ENCODE measurements at regions not wholly inside any gene's neighbourhood (a gene's known extent, or its start where the extent isn't known, plus 50 kb on each side); places are given as distances from the start of the nearest gene placed in this dataset.

DNA sequence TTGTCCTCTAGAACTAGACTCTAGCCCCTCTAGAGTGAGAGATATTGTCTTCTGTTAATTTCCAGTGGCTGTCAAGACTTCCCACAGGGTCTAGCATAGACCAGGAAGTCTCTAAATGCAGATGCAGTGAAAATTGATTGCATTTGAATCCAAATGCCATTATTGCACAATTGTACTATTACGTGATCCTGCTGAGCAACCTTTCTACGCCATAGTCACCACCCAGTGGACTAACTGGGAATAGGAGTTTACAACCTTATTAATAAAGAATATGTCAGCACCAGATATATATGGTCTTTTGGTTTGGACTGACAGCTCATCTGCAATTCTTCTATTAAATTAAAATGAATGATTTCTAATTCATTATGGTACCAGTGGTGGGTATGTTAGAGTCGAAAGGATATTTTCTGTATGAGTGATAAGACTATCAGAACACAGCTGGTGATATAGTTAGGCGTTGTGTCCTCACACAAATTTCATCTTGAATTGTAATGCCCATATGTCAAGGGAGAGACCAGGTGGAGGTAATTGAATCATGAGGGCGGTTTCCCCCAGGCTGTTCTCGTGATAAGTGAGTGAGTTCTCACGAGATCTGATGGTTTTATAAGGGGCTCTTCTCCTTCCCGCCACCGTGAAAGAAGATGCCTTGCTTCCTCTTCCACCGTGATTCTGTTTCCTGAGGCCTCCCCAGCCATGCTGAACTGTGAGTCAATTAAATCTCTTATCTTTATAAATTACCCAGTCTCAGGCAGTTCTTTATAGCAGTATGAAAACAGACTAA is 138.9 kb upstream of the CA10 start:
- TF ChIP-seq, protein P1, sequence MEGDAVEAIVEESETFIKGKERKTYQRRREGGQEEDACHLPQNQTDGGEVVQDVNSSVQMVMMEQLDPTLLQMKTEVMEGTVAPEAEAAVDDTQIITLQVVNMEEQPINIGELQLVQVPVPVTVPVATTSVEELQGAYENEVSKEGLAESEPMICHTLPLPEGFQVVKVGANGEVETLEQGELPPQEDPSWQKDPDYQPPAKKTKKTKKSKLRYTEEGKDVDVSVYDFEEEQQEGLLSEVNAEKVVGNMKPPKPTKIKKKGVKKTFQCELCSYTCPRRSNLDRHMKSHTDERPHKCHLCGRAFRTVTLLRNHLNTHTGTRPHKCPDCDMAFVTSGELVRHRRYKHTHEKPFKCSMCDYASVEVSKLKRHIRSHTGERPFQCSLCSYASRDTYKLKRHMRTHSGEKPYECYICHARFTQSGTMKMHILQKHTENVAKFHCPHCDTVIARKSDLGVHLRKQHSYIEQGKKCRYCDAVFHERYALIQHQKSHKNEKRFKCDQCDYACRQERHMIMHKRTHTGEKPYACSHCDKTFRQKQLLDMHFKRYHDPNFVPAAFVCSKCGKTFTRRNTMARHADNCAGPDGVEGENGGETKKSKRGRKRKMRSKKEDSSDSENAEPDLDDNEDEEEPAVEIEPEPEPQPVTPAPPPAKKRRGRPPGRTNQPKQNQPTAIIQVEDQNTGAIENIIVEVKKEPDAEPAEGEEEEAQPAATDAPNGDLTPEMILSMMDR (IDR thresholded peaks at IDR 0.05; ENCODE audit: borderline replicate concordance, control extremely low read depth, extremely low read depth, insufficient read depth, missing control alignments): no peak
- in situ Hi-C loops (cut with MboI; ENCODE audit: low sequenced_read_pairs, unreplicated experiment): no loop called here
- no peak for DNase-seq (ENCODE audit: low spot score)

- in situ Hi-C loops (cut with MboI; ENCODE audit: low sequenced_read_pairs, unreplicated experiment): no loop called here
- TF ChIP-seq, protein P1 (IDR thresholded peaks at IDR 0.05; ENCODE audit: borderline replicate concordance, control extremely low read depth, extremely low read depth, insufficient read depth, missing control alignments): no peak
Observed at GRCh38 chr17:52294301-52294700, 135.8 kb upstream of the CA10 start.

GRCh38 chr17:52287611-52288010 is 129.1 kb upstream of the CA10 start:
- TF ChIP-seq, protein P1 (IDR thresholded peaks at IDR 0.05; ENCODE audit: borderline replicate concordance, control extremely low read depth, extremely low read depth, insufficient read depth, missing control alignments): no peak
- no peak for DNase-seq (ENCODE audit: low spot score)
- in situ Hi-C loops (cut with MboI; ENCODE audit: low sequenced_read_pairs, unreplicated experiment): no loop called here

More at GRCh38 chr17:52294301-52294700, 135.8 kb upstream of the CA10 start:
- no peak for DNase-seq (ENCODE audit: low spot score)

DNA sequence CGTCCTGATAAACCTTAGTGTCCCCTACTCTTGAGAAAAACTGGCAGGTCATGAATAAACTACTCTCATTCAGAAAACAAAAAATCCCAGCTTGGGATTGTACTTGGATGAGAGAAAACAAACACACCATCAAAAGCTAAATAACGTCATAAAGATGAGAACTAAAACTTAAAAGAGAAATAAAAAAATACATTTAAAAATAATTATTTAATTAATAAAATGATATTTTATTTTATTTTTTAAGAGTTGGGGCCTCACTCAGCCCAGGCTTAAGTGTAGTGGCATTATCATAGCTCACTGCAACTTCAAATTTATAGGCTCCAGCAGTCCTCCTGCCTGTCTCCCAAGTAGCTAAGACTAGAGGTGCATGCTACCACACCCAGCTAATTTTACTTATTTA is 125.4 kb upstream of the CA10 start:
- in situ Hi-C loops (cut with MboI; ENCODE audit: low sequenced_read_pairs, unreplicated experiment): no loop called here
- TF ChIP-seq, protein P1 (IDR thresholded peaks at IDR 0.05; ENCODE audit: borderline replicate concordance, control extremely low read depth, extremely low read depth, insufficient read depth, missing control alignments): no peak

GRCh38 chr17:52276381-52277008 is 118.0 kb upstream of the CA10 start:
- TF ChIP-seq, protein P1 (IDR thresholded peaks at IDR 0.05; ENCODE audit: borderline replicate concordance, control extremely low read depth, extremely low read depth, insufficient read depth, missing control alignments): no peak
- DNase-seq (ENCODE audit: low spot score): no peak
- in situ Hi-C loops (cut with MboI; ENCODE audit: low sequenced_read_pairs, unreplicated experiment): no loop called here

More for the DNA sequence above, 125.4 kb upstream of the CA10 start:
- DNase-seq (ENCODE audit: low spot score): no peak

- DNase-seq (ENCODE audit: low spot score): no peak
- TF ChIP-seq, protein P1 (IDR thresholded peaks at IDR 0.05; ENCODE audit: borderline replicate concordance, control extremely low read depth, extremely low read depth, insufficient read depth, missing control alignments): no peak
- in situ Hi-C loops (cut with MboI; ENCODE audit: low sequenced_read_pairs, unreplicated experiment): no loop called here
Observed at GRCh38 chr17:52271781-52272180, 113.3 kb upstream of the CA10 start.
